Activated T-helper 2 cell treated with anti-CD3 and anti-CD28 coated beads, Interferon-gamma antibody, Interleukin-2, Interleukin-4, amounts not matched to agents 10 μg/mL and 5 μg/mL and 100 μg/mL, durations not matched to agents 14 hours and 24 hours and 36 hours (primary cell): ENCODE measurements at regions not wholly inside any gene's neighbourhood (a gene's known extent, or its start where the extent isn't known, plus 50 kb on each side); places are given as distances from the start of the nearest gene placed in this dataset.

Experiments
- DNase-seq: peaks from one replicate; pipeline ENCODE4 v3.0.0; 2021; ENCODE audit warnings: low spot score
- H3K27ac Mint-ChIP-seq: one replicate; pipeline ENCODE4 v1.8.0; 2021; ENCODE audit warnings: mixed read lengths
- H3K27me3 Mint-ChIP-seq: one replicate; pipeline ENCODE4 v1.8.0; 2021; ENCODE audit warnings: low read depth, mixed read lengths
- H3K36me3 Mint-ChIP-seq: one replicate; pipeline ENCODE4 v1.8.0; 2021; ENCODE audit warnings: low read depth, mixed read lengths
- H3K4me1 Mint-ChIP-seq: one replicate; pipeline ENCODE4 v1.8.0; 2021; ENCODE audit warnings: low read depth, mixed read lengths
- H3K4me3 Mint-ChIP-seq: one replicate; pipeline ENCODE4 v1.8.0; 2021; ENCODE audit warnings: low read depth, mild to moderate bottlenecking, moderate library complexity, mixed read lengths
- H3K9me3 Mint-ChIP-seq: one replicate; pipeline ENCODE4 v1.8.0; 2021; ENCODE audit warnings: mixed read lengths
- intact Hi-C: fragments of 100-400 bp; cut with micrococcal nuclease; formaldehyde crosslinking; loops from one replicate; pipeline ENCODE4 v1.15.1; 2023

DNA sequence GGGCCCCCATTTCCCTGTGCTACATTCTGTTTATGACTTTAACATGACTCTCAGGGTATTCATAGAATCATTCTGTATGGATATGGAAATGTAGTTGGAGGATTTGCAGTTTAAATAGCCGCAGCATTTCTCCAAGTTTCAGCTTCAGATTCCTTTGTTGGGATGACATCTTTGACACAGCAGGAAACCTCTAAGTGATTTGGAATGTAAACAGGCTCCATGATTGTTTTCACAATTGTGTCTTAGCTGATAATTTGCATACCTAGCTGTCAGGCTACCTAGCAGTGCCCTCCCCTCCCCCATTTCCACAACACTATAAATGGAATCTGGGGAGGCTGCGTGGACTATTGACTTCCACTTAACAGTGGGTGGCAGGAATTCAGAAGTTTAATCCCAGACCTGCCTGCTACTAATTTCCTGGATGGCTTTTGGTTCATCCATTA lies 290.2 kb downstream of the HLX start:
- Mint-ChIP-seq H3K27me3 (no peaks in the 10 kb centered on the region), H3K27ac (no peak overlapping the region), H3K4me3 (no peak overlapping the region), H3K9me3 (peaks cover 8% of the 10 kb centered on the region), H3K36me3 (no peaks in the 10 kb centered on the region), H3K4me1 (peaks cover 7% of the 10 kb centered on the region)
- intact Hi-C loops, result loop anchor here (5.0 kb wide), 1 partner anchor 67 kb away; no protein-coding TSS in a partner anchor
- no peak for DNase-seq

DNA sequence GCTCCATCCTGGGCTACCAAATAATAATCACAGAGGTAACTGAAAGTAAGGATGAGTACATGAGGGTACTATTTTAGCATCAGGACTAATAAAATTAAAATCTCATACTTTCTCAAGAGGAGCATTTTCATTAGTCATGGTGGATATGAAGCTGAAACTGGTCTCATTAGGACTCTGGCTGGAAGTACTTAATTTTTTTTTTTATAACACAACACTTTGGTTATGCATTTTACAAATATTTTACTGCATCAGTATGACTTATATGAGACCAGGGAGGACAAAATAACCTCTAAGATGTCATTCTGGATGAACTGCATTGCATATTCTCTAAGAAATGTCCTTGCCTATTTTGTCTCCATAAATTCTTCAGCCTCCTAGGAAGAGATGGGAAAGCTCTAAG lies 290.9 kb downstream of the HLX start:
- no peaks in the 10 kb centered on the region for H3K27me3 Mint-ChIP-seq
- H3K4me3 Mint-ChIP-seq, result no peak overlapping the region
- no peak overlapping the region for H3K27ac Mint-ChIP-seq
- peaks cover 8% of the 10 kb centered on the region for H3K9me3 Mint-ChIP-seq
- H3K36me3 Mint-ChIP-seq, result no peaks in the 10 kb centered on the region
- no peak for DNase-seq
- H3K4me1 Mint-ChIP-seq, result peaks cover 7% of the 10 kb centered on the region
- intact Hi-C loops, result no loop called here

DNA sequence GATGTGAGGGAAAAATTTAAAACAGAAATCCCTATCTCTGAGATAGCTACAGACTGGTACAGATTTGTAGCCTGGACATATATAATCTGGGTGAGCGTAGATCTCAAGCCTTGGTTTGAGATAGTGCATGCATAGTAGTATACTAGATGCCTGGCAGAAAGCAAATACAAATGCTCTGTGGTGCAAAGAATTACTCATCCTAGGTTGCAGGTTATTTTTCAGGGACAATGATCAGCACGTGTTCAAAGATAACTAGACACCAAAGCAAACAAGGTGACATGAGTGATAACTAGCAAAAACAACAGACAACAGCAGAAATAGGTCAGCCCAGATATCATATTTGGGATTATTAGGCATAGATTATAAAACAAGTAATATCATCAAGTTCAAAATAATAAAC lies 292.5 kb downstream of the HLX start:
- no peak for DNase-seq
- intact Hi-C loops, result no loop called here
- Mint-ChIP-seq H3K27ac (no peak overlapping the region), H3K4me3 (no peak overlapping the region), H3K9me3 (peaks cover 8% of the 10 kb centered on the region), H3K27me3 (no peaks in the 10 kb centered on the region), H3K36me3 (no peaks in the 10 kb centered on the region), H3K4me1 (peaks cover 4% of the 10 kb centered on the region)

DNA sequence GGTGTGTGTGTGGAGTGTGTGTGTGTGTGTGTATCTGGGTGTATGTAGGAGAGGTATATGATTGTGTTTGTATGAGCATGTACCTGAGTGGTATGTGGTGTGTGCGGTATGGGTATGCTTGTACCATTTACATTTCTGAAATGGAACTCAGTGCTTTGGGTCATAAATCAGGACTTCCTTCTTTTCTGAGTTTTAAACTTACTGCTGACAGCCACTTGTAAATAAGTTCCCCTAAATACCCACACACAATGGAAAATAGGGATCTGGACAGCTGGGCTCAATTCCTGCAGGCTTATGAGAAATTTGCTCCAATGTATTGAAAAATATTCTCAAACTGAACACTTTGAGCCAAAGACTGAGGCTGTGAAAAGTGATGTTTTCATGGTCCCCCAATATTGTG lies 293.6 kb downstream of the HLX start:
- Mint-ChIP-seq H3K27me3 (no peaks in the 10 kb centered on the region), H3K4me1 (peaks cover under 1% of the 10 kb centered on the region), H3K9me3 (peaks cover 8% of the 10 kb centered on the region), H3K36me3 (no peaks in the 10 kb centered on the region), H3K27ac (no peak overlapping the region), H3K4me3 (no peak overlapping the region)
- no peak for DNase-seq
- intact Hi-C loops, result no loop called here

DNA sequence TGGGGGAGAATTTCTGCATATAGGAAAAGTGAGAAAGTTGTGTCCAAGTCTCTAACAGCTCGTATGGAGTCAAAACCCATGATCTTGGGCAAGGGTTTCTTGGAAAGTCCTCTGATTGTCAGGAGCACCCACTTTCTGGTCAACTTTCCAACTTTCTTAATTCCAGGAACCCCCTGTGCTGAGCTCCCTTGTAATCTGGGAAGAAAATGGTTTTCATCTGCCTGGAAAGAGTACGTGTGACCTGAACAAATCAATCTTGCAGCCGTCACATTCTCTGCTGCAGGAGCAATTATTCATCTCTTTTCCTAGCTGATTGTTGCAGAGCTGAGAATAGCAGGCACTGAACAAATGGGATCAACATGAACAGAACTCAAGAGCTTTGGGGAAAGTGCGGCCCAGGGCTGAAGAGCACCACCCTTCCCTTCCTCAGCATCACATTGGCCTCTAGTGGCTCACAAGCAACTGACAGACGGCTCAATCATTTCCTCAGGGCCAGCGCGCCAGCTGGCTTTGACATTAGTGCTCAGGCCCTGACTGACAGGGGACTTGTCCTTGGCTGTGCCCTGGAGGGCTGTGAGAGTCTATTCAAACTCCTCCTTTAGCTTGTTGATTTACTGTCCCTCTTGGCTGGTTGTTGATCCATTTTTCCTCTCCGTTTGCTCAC lies 295.2 kb downstream of the HLX start:
- no peak overlapping the region for H3K27ac Mint-ChIP-seq
- intact Hi-C loops, result no loop called here

DNA sequence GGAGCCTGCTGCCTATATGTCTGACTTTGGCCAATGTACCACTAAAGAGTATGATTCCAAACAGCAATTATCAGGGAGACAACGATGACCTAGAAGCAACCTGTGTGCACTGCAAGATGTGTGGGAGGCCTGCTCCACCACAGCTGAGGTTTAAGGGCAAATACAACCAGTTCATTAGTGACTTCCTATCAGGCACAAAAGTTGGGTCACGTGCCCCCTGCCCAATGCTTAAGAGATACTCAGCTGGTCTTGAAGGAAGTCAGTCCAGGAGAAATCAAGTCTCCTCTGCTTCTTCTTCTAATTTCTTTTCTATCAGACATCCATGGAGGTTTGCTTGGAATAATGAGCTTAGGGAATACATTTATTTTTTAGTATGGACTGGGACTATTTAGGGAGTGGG lies 296.0 kb downstream of the HLX start:
- Mint-ChIP-seq H3K4me3 (no peak overlapping the region), H3K9me3 (peaks cover 8% of the 10 kb centered on the region), H3K36me3 (no peaks in the 10 kb centered on the region), H3K27me3 (no peaks in the 10 kb centered on the region), H3K27ac (no peak overlapping the region), H3K4me1 (no peaks in the 10 kb centered on the region)
- intact Hi-C loops, result no loop called here
- DNase-seq, result no peak

More for the DNA sequence above, 295.2 kb downstream of the HLX start:
- no peaks in the 10 kb centered on the region for H3K27me3 Mint-ChIP-seq
- H3K4me1 Mint-ChIP-seq, result no peaks in the 10 kb centered on the region
- no peaks in the 10 kb centered on the region for H3K36me3 Mint-ChIP-seq
- H3K4me3 Mint-ChIP-seq, result no peak overlapping the region
- no peak for DNase-seq
- peaks cover 8% of the 10 kb centered on the region for H3K9me3 Mint-ChIP-seq

DNA sequence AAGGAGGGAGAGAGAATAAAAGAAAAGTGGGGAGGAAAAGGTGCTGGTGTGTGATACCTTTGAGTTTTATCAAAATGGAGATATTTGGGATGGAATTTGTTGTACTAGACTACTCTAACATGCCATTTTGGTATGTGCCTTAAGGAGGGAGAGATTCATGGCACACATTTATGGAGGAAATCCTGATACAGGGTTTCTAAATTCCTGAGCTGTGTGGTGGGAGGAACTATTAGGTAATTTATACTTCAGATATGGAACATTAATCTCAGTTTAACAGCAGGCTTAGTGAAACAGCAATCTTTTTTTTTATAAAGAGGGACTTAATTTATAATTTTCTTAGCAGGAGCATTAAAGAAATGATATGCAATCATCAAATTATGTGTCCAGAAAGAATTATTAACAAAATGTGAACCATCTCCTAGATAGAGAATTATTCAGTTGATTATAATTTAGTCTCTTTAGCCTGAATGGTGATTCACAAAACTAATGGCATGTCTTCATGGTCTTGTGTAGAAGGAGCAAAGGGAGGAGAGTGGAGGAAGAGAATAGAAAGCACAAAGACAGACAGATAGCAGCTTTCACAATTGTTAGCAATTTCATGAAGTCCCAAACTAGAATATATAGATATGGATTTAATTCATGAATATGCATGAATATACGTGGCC lies 301.6 kb downstream of the HLX start:
- intact Hi-C loops, result no loop called here
- Mint-ChIP-seq H3K4me3 (no peak overlapping the region), H3K36me3 (no peaks in the 10 kb centered on the region), H3K27ac (no peak overlapping the region), H3K27me3 (no peaks in the 10 kb centered on the region), H3K9me3 (no peaks in the 10 kb centered on the region), H3K4me1 (peaks cover 11% of the 10 kb centered on the region)
- no peak for DNase-seq

DNA sequence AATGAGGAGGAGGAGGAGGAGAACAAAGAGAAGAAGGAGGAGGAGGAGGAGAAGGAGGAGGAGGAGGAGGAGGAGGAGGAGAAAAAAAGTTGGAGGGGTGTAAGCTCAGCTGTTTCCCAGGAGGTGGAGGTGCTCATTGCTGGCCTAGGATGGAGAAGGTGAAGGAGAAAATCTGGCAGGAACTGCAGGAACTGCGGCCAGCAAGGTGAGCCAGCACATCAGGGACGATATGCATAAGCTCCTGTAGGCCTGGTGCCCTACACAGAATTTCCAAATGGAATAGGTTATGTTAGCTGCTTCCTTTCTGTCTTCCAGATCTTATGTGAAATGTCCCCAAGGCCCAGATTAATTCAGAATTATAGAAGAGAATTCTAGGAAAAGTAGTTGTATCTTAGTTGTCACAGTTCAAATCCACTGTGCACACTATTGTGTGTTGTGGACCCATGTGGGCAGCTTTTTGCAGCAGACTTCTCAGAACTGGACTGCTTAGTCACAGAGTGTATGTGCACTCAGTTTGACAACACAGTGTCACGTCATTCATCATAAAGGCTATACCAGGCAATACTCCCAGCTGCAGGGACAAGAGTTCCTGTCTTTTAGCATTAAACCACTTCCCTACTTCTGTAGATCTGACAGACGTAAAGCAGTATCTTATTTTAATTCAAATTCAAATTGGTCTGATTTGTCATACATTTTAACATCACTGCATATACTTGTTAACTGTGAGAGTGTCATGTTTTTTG lies 303.7 kb downstream of the HLX start:
- no peaks in the 10 kb centered on the region for H3K36me3 Mint-ChIP-seq
- H3K9me3 Mint-ChIP-seq, result no peaks in the 10 kb centered on the region
- H3K27me3 Mint-ChIP-seq, result no peaks in the 10 kb centered on the region
- no peak for DNase-seq
- no peak overlapping the region for H3K27ac Mint-ChIP-seq
- H3K4me1 Mint-ChIP-seq, result peaks cover 11% of the 10 kb centered on the region
- intact Hi-C loops, result no loop called here
- no peak overlapping the region for H3K4me3 Mint-ChIP-seq

DNA sequence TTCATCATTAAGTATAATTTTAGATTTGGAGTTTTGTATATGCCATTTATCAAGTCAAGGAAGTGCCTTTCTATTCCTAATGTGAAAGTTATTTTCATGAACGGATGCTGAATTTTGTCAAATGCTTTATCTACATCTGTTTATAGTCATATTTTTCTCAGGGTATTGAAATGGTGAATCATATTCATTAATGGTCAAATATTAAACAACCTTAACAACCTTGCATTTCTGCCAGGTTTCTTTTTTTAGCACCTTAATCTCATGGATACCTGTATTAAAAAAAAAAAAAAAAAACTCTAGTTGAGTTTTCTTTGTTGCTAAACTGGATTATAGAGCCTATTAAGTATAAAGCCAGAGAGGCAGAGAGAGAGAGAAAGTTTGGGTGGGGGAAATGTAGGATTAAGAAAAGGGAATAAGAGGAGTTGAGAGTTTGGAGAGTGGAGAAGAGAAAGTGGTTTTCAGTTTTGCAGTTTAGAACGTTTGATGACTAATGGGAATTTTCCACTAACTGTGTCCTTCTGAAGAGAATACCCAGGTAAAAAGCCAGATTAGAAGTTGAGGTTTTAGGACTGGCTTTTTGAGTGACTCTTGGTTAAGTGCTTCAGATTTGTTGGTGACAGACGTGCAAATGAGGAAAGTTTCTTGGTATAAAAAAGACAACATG lies 305.0 kb downstream of the HLX start:
- H3K27me3 Mint-ChIP-seq, result no peaks in the 10 kb centered on the region
- H3K4me1 Mint-ChIP-seq, result peaks cover 11% of the 10 kb centered on the region
- no peak overlapping the region for H3K4me3 Mint-ChIP-seq
- no peaks in the 10 kb centered on the region for H3K36me3 Mint-ChIP-seq
- H3K9me3 Mint-ChIP-seq, result no peaks in the 10 kb centered on the region
- intact Hi-C loops, result no loop called here
- H3K27ac Mint-ChIP-seq, result no peak overlapping the region
- no peak for DNase-seq

DNA sequence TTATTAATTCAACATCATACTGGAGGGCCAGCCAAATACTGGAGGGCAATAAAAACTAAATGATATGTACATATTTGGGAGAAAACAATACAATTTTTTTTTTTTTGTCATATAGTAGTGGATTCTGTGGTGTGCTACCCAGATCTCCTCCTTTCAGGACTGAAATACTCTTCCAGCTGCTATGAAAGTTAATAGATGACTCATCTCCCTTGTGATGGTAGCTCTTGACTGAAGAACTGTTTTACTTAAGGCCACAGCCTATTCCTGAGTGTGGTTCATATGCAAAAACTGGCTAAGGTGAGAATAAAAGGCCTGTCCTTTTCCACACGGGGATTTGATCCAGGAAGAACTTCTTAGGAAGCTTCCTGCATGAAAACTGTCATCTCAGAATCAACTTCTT lies 307.9 kb downstream of the HLX start:
- Mint-ChIP-seq H3K4me3 (no peak overlapping the region), H3K4me1 (peaks cover 11% of the 10 kb centered on the region), H3K27ac (no peak overlapping the region), H3K36me3 (no peaks in the 10 kb centered on the region), H3K9me3 (no peaks in the 10 kb centered on the region), H3K27me3 (no peaks in the 10 kb centered on the region)
- intact Hi-C loops, result no loop called here
- no peak for DNase-seq

DNA sequence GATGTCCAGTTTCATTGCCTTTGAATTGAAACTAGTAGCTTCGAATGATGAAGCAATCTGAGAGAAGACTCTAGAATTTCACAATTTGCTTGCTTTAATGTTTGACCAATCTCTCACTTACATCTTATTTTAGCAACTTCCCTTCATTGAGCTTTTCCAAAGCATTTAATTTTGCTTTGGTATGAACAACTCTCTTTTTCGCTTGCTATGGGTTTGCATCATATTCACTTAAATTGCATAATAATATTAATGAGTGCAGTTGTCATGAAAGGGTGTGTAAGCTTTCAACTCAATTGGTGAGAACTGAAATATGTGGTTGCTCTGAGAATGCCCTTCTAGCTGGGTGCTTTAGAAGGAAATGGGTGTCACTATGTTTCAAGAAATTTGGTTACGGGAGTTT lies 309.2 kb downstream of the HLX start:
- no peak overlapping the region for H3K27ac Mint-ChIP-seq
- H3K4me1 Mint-ChIP-seq, result peaks cover 5% of the 10 kb centered on the region
- no peaks in the 10 kb centered on the region for H3K27me3 Mint-ChIP-seq
- intact Hi-C loops, result no loop called here
- DNase-seq, result no peak
- H3K4me3 Mint-ChIP-seq, result no peak overlapping the region
- no peaks in the 10 kb centered on the region for H3K36me3 Mint-ChIP-seq
- no peaks in the 10 kb centered on the region for H3K9me3 Mint-ChIP-seq

DNA sequence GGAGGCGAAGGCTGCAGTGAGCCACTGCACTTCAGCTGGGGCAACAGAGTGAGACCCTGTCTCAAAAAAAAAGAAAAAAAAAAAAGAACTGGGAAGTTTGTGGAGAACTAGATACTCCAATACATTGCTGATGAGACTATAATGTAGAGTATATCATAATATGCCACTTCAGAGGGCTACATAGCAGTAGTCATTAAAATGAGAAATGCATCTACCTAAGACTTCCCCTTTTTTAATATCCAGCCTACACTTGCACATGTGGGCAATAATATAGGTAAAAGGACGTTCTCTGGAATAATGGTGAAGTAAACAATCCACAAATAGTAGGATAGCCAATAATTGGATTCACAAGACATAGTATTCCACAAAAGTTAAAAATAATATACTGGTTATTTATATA lies 311.0 kb downstream of the HLX start:
- intact Hi-C loops, result no loop called here
- H3K36me3 Mint-ChIP-seq, result no peaks in the 10 kb centered on the region
- no peaks in the 10 kb centered on the region for H3K27me3 Mint-ChIP-seq
- no peak overlapping the region for H3K4me3 Mint-ChIP-seq
- no peak for DNase-seq
- H3K9me3 Mint-ChIP-seq, result no peaks in the 10 kb centered on the region
- no peaks in the 10 kb centered on the region for H3K4me1 Mint-ChIP-seq
- no peak overlapping the region for H3K27ac Mint-ChIP-seq

DNA sequence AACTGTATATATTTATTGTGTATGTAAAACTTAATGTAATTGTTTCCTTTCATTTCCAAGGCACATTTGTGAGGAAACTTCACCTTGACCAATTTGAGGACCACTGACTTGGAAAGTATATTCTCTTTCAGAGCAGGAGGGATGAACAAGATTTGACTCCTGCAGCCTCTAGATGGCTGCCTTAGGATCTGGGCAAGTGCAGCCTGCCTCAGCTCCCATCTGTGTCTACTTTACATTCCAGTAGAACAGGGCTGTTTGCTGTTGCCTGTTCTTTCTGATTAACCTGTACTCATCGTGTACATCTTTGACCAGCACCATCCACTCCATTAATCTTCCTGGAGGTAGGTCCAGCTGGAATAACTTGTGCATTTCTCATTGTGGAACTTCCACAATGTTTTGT lies 312.8 kb downstream of the HLX start:
- H3K9me3 Mint-ChIP-seq, result peaks cover 6% of the 10 kb centered on the region
- H3K27me3 Mint-ChIP-seq, result no peaks in the 10 kb centered on the region
- peaks cover 4% of the 10 kb centered on the region for H3K4me1 Mint-ChIP-seq
- no peak for DNase-seq
- H3K4me3 Mint-ChIP-seq, result no peak overlapping the region
- no peaks in the 10 kb centered on the region for H3K36me3 Mint-ChIP-seq
- H3K27ac Mint-ChIP-seq, result no peak overlapping the region
- intact Hi-C loops, result no loop called here
